SU-DHL-6 (cell line): ENCODE measurements at regions not wholly inside any gene's neighbourhood (a gene's known extent, or its start where the extent isn't known, plus 50 kb on each side); places are given as distances from the start of the nearest gene placed in this dataset.

ENCODE experiments used
- CTCF ChIP-seq: fragments of 200-600 bp; sonication (generic); IDR thresholded peaks from one replicate; pipeline ENCODE4 v1.5.1; 2017; ENCODE audit warnings: antibody characterized with exemption, mild to moderate bottlenecking, low read length, moderate library complexity; ENCODE audit not compliant: insufficient read depth, poor library complexity, severe bottlenecking
- EZH2phosphoT487 ChIP-seq: fragments of 200-600 bp; sonication (generic), shearing (Covaris generic); conservative IDR thresholded peaks from 2 replicates; pipeline ENCODE4 v1.6.1; 2018; ENCODE audit warnings: mild to moderate bottlenecking, antibody characterized with exemption, low read length, moderate library complexity, mixed read lengths

- TF ChIP-seq CTCF (no peak), EZH2phosphoT487 (no peak)
Observed at GRCh38 chr10:3639546-3639945, 145.5 kb downstream of the KLF6 start.
